ENCODE measurements at regions not wholly inside any gene's neighbourhood (a gene's known extent, or its start where the extent isn't known, plus 50 kb on each side); places are given as distances from the start of the nearest gene placed in this dataset.
"Not testable (repeated sequence)": the region's sequence is repeated elsewhere in the genome, so short reads cannot be mapped to it uniquely, and the experiment has no call there.

DNA sequence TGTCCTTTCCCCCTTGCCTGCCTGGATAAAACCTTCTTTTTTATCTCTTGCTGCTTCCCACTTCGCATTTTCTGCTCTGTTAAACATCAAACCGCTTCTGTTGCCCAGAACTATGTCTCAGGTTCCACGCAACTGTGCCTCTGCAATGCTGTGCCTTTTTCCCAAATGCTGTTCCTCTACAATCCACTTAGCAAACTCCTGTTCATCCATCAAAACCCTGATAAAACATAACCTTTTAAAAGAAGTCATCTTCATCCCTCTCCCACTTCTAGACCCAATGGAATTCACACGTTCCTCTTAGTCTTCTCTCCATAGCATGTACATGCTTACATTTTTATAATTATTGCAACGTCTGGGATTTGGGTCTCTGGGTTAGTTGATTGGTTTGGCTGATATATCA lies 111.9 kb upstream of the RRN3 start:
- TF ChIP-seq, protein P1, sequence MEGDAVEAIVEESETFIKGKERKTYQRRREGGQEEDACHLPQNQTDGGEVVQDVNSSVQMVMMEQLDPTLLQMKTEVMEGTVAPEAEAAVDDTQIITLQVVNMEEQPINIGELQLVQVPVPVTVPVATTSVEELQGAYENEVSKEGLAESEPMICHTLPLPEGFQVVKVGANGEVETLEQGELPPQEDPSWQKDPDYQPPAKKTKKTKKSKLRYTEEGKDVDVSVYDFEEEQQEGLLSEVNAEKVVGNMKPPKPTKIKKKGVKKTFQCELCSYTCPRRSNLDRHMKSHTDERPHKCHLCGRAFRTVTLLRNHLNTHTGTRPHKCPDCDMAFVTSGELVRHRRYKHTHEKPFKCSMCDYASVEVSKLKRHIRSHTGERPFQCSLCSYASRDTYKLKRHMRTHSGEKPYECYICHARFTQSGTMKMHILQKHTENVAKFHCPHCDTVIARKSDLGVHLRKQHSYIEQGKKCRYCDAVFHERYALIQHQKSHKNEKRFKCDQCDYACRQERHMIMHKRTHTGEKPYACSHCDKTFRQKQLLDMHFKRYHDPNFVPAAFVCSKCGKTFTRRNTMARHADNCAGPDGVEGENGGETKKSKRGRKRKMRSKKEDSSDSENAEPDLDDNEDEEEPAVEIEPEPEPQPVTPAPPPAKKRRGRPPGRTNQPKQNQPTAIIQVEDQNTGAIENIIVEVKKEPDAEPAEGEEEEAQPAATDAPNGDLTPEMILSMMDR (IDR thresholded peaks at IDR 0.05; ENCODE audit: borderline replicate concordance, extremely low read depth, low read length, poor library complexity, severe bottlenecking) = not testable (repeated sequence)
- not testable (repeated sequence) for TF ChIP-seq EZH2 (IDR thresholded peaks at IDR 0.05; ENCODE audit: borderline replicate concordance, low read depth, low read length, severe bottlenecking)
